Adrenal gland (tissue), 9 donors: ENCODE measurements at regions not wholly inside any gene's neighbourhood (a gene's known extent, or its start where the extent isn't known, plus 50 kb on each side); places are given as distances from the start of the nearest gene placed in this dataset.
"Not testable (repeated sequence)": the region's sequence is repeated elsewhere in the genome, so short reads cannot be mapped to it uniquely, and the experiment has no call there.

Experiments used
- DNase-seq, 7 donors: peaks; one replicate each; pipeline ENCODE4 v3.0.0-alpha.2; 2019 to 2020
- H3K27ac ChIP-seq, 5 donors: fragments of 200-600 bp; sonication (generic) in 4 of 5; 1 replicate in 3 of 5; 2 replicates in 2 of 5; pipeline versions ENCODE4 v1.5.1 to v1.8.0; 2016 to 2020; ENCODE audit warnings: mild to moderate bottlenecking in 1 of 5
- H3K27me3 ChIP-seq: fragments of 200-600 bp; 2 replicates; pipeline ENCODE4 v1.8.0; 2021
- H3K36me3 ChIP-seq, 2 donors: fragments of 200-600 bp; replicated peaks in 1 of 2; 1 replicate in 1 of 2; 2 replicates in 1 of 2; pipeline versions ENCODE4 v1.5.1 to v1.8.0; 2018 to 2022
- H3K4me1 ChIP-seq, 2 donors: fragments of 200-600 bp; replicated peaks in 1 of 2; 1 replicate in 1 of 2; 2 replicates in 1 of 2; pipeline versions ENCODE4 v1.5.1 to v1.8.0; 2018 to 2021
- H3K4me3 ChIP-seq, 4 donors: fragments of 200-600 bp; sonication (generic) in 3 of 4; one replicate each; pipeline ENCODE4 v1.5.1; 2016 to 2018
- H3K9me3 ChIP-seq, 3 donors: fragments of 200-600 bp; sonication (generic) in 1 of 3; replicated peaks in 1 of 3; 1 replicate in 2 of 3; 2 replicates in 1 of 3; pipeline versions ENCODE4 v1.5.1 to v1.8.0; 2016 to 2021
- CTCF ChIP-seq, 6 experiments: fragments of 450-650 bp in 4 of 6; fragments of 200-600 bp in 2 of 6; sonication (generic) in 1 of 6; IDR thresholded peaks; 1 replicate in 5 of 6; 2 replicates in 1 of 6; pipeline versions ENCODE4 v1.5.1 to v1.8.0; 2016 to 2021; ENCODE audit warnings: antibody characterized with exemption in 6 of 6, mild to moderate bottlenecking in 2 of 6, moderate library complexity in 1 of 6
- POLR2A ChIP-seq, 2 donors: fragments of 450-650 bp; IDR thresholded peaks; one replicate each; pipeline ENCODE4 v1.6.1; 2017; ENCODE audit warnings: antibody characterized with exemption in 2 of 2, mild to moderate bottlenecking in 2 of 2, moderate library complexity in 1 of 2
- WGBS, 4 donors: extraction: QIAGEN DNeasy Blood & Tissue Kit in 2 of 4; methylation state at CpG; one replicate each; pipeline versions ENCODE4 v1.1.5 to v1.1.7; 2013 to 2017; 5-methylcytosine and 5-hydroxymethylcytosine counted together
- intact Hi-C, 2 donors: fragments of 100-400 bp; cut with DNase I; formaldehyde crosslinking; loops; one replicate each; pipeline versions ENCODE4 v1.14.1 to v1.15.0; 2022 to 2023
- donor health status: healthy with polysubstance abuse.
- donor health status: Bipolar disorder and iron deficiency.
- donor health status: DM: yes; HTN: yes; CAD: no.
- donor health status: DM: no; HTN: no; CAD: no.
- donor health status: DM: no; HTN: no; CAD: no.

- H3K4me1 ChIP-seq = no peaks in the 10 kb centered on the region
- DNase-seq = no peak
- no peaks in the 10 kb centered on the region for H3K27me3 ChIP-seq
- TF ChIP-seq POLR2A (IDR thresholded peaks at IDR 0.05) = no peak
- no peak for TF ChIP-seq CTCF (IDR thresholded peaks at IDR 0.05)
- H3K27ac ChIP-seq = no peak overlapping the region
- intact Hi-C loops = no loop called here
- no peak overlapping the region for H3K4me3 ChIP-seq
- H3K36me3 ChIP-seq = no peaks in the 10 kb centered on the region
- 75 to 92% methylated on average over 1 of the region's 1 CpG; no CpG with 5 or more reads in 2 of the 4 donors for WGBS, 4 donors
- no peaks in the 10 kb centered on the region for H3K9me3 ChIP-seq
Observed at GRCh38 chrY:12492218-12492617, 208.8 kb upstream of the USP9Y start.

- Histone ChIP-seq H3K27me3 (no peaks in the 10 kb centered on the region), H3K4me1 (no peaks in the 10 kb centered on the region), H3K27ac (no peak overlapping the region), H3K9me3 (no peaks in the 10 kb centered on the region), H3K4me3 (no peak overlapping the region), H3K36me3 (no peaks in the 10 kb centered on the region)
- WGBS, 4 donors = 70% methylated on average over 2 of the region's 2 CpGs; no CpG with 5 or more reads in 3 of the 4 donors
- TF ChIP-seq POLR2A (IDR thresholded peaks at IDR 0.05) (no peak), CTCF (IDR thresholded peaks at IDR 0.05) (no peak)
- intact Hi-C loops = no loop called here
- no peak for DNase-seq
Observed at GRCh38 chrY:12496007-12496406, 205.0 kb upstream of the USP9Y start.

GRCh38 chrY:12500096-12500495, 200.9 kb upstream of the USP9Y start:
- no peak for DNase-seq
- intact Hi-C loops = no loop called here
- Histone ChIP-seq H3K36me3 (no peaks in the 10 kb centered on the region), H3K4me3 (no peak overlapping the region), H3K27me3 (no peaks in the 10 kb centered on the region), H3K27ac (no peak overlapping the region), H3K9me3 (no peaks in the 10 kb centered on the region), H3K4me1 (no peaks in the 10 kb centered on the region)
- TF ChIP-seq POLR2A (IDR thresholded peaks at IDR 0.05) (no peak), CTCF (IDR thresholded peaks at IDR 0.05) (no peak)
- 79 to 80% methylated on average over 3 of the region's 3 CpGs; no CpG with 5 or more reads in 2 of the 4 donors for WGBS, 4 donors

- H3K27ac ChIP-seq, H3K36me3 ChIP-seq, DNase-seq, H3K27me3 ChIP-seq, H3K4me1 ChIP-seq, H3K4me3 ChIP-seq, intact Hi-C loops, H3K9me3 ChIP-seq: not testable (repeated sequence)
- 60 to 63% methylated on average over 3 to 4 of the region's 4 CpGs; no CpG with 5 or more reads in 2 of the 4 donors for WGBS, 4 donors
Observed at GRCh38 chrY:12504028-12504427, 197.0 kb upstream of the USP9Y start.

- no peaks in the 10 kb centered on the region for H3K9me3 ChIP-seq
- no peaks in the 10 kb centered on the region for H3K4me1 ChIP-seq
- no peak overlapping the region for H3K4me3 ChIP-seq
- H3K36me3 ChIP-seq = no peaks in the 10 kb centered on the region
- WGBS, 4 donors = 34 to 50% methylated on average over 1 of the region's 1 CpG; no CpG with 5 or more reads in 2 of the 4 donors
- TF ChIP-seq CTCF (IDR thresholded peaks at IDR 0.05) = no peak
- no peak for TF ChIP-seq POLR2A (IDR thresholded peaks at IDR 0.05)
- H3K27me3 ChIP-seq = no peaks in the 10 kb centered on the region
- DNase-seq = no peak
- intact Hi-C loops = no loop called here
- H3K27ac ChIP-seq = no peak overlapping the region
Observed at GRCh38 chrY:12517338-12517737, 183.7 kb upstream of the USP9Y start.
